ENCODE measurements at regions not wholly inside any gene's neighbourhood (a gene's known extent, or its start where the extent isn't known, plus 50 kb on each side); places are given as distances from the start of the nearest gene placed in this dataset.

DNA sequence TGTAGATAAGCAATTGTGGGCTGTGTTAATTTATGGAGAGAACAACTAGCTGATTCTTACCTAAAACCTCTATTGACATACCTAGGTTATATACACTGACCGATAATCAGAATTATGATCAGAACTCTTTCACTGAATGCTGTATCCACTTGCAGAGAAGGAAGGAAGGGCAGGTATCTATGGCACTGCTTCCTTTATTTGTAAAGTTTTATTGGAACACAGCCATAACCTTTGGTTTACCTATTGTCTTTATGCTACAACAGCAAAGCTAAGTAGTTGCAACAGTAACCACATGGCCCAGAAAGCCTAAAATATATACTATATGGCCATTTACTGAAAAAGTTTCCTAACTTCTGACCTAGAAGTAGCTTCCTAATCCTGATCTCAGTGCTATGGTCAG, 358.9 kb upstream of the ARID1B start:
- DNase-seq (ENCODE audit: low read depth in 2 of 2), result peak in 1 of 2 donors; percentile 10

DNA sequence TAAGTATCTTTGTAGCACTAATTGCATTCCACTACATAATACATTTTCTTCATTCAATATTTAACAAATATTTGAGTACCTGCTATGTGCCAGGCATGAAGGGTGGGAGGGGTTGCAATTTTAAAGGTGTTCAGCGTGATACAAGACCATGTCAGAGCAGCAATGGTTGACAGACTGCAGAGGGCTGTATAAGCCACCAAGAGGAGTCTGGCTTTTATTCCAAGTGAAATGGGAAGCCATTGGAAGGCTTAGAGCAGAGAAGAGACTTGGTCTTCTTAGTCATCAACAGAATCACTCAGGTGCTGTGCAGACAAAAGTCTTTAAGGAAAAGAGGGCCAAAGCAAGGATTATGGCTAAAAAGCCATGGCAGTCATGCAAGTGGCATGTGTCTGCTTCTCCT, 360.8 kb upstream of the ARID1B start:
- DNase-seq (ENCODE audit: low read depth in 2 of 2), result no peak

- DNase-seq (ENCODE audit: low read depth in 2 of 2), result peak in 1 of 2 donors; percentile 20
These were observed 364.0 kb upstream of the ARID1B start for GRCh38 chr6:156413154-156413553.

DNA sequence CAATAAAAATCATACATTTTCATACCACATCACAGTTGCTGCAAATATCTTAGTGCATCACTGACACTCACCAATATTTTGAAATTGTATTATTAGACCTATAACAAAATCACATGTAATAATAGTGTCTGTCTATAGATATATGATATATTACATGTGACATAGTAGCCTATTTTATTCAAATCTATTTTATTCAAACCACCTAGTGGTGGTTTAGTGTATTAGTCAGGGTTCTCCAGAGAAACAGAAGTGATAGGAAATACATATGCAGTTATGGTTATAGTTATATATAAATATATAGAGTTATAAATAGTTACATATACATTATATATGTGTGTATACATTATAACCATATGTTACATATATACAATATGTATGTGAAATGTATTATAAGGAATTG, 366.5 kb upstream of the ARID1B start:
- no peak for DNase-seq (ENCODE audit: low read depth in 2 of 2)

GRCh38 chr6:156408655-156409054, 368.5 kb upstream of the ARID1B start:
- no peak for DNase-seq (ENCODE audit: low read depth in 2 of 2)

- DNase-seq (ENCODE audit: low read depth in 2 of 2), result no peak
These were observed 369.8 kb upstream of the ARID1B start for GRCh38 chr6:156407334-156407733.

- no peak for DNase-seq (ENCODE audit: low read depth in 2 of 2)
These were observed 370.5 kb upstream of the ARID1B start for GRCh38 chr6:156406688-156407087.

DNA sequence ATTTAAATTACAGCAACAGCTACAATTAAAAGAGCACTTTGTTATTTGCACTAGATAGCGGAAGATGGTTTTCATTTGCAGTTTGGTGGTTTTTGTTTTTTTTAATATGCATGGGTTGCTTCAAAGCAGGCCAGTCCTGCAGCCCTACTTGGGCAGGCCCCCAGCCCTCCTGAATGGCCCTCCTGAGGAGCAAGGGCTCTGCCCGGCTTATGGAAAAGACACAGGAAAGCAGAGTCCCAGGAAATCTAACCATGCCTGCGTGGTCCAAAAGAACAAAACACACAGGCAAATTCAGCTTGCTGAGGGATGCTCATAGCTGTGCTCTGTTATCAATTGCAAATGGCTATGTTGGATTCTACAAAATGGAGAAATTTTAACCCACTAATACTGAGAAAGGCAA, 371.1 kb upstream of the ARID1B start:
- DNase-seq (ENCODE audit: low read depth in 2 of 2), result no peak

DNA sequence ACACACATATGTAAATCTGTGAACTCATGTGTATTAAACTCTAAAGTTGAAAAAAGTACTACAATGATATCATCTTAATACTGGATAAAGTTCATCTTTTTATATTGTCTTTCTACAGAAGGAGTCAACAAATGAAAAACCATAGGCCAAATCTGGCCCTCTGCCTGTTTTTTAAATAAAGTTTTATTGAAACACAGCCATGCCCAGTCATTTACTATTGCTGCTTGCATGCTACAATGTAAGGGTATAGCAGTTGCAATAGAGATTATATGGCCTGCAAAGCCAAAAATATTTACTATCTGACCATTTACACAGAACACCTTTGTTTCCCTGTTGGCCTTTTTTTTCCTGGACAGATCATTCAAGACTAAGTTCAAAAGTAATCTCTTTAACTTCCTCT, 374.6 kb upstream of the ARID1B start:
- no peak for DNase-seq (ENCODE audit: low read depth in 2 of 2)

GRCh38 chr6:156402227-156402626, 375.0 kb upstream of the ARID1B start:
- DNase-seq (ENCODE audit: low read depth in 2 of 2), result no peak

DNA sequence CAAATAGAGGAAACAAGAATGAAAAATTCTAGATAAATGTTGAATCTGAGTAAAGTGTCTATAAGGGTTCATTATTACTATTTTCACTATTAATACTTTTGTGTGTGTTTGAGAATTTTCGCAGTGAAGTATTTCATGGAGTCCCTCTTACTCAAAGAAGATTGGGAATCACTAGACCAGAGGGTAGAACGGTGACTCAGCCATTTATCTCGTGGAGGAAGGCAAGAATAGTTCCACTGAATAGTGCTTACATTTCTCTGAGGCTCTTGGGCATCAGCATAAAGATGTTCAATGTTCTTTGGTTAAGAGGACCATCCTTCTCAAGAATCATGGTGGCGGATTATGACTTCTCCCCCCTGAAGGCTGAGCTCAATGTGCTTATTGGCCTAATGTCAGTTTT, 376.7 kb upstream of the ARID1B start:
- DNase-seq (ENCODE audit: low read depth in 2 of 2), result no peak

DNA sequence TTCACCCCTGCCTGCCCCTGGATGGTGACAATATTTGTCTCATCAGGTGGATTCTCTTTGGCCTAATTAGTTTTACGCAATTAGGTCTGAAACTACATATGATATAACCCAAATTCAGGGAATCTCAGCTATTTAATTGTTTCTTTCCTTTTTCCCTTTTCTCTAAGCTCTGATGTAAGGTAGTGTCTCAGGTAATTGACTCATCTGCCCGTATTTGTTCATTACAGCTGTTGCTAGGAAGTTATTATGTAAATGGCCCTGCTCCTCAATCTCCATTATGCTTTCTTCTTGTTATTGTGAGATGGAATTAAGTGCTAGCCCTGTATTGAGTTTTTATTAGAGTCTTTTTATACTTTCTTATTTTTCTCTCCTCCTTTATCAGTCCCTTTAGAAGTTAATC, 378.2 kb upstream of the ARID1B start:
- no peak for DNase-seq (ENCODE audit: low read depth in 2 of 2)

GRCh38 chr6:156398371-156398770, 378.8 kb upstream of the ARID1B start:
- no peak for DNase-seq (ENCODE audit: low read depth in 2 of 2)

DNA sequence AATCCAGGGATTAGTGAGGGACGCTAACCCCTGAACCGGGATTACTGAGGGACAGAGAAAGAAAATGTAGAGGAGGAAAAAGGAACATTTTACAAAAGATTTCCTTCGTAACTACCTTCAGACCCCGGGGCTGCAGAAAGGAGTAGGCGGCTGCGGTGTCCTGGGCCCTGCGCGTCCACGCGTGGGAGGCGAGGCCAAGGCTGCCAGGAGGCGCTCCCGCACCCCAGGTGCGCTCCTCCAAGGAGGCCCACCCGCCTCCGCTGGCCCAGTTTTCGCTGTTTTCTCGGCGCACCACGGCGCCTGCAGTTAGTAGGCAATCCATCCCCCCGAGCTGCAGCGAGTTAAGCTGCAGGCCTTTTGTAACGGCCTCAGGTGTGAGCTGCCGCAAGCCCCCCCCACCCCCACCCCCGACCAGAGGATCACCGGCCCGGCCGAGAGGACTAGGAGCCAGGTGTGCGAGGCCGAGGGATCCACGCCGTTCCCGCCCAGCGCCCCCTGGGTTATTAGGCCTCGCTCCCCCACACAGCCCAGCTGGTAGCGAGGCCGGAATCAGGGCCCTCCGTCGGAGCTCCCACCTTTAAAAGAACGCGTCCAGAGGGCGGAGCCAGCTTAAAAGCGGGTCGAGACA, 380.3 kb upstream of the ARID1B start:
- DNase-seq (ENCODE audit: low read depth in 2 of 2), result no peak

GRCh38 chr6:156396068-156396771, 381.0 kb upstream of the ARID1B start:
- DNase-seq (ENCODE audit: low read depth in 2 of 2), result no peak

DNA sequence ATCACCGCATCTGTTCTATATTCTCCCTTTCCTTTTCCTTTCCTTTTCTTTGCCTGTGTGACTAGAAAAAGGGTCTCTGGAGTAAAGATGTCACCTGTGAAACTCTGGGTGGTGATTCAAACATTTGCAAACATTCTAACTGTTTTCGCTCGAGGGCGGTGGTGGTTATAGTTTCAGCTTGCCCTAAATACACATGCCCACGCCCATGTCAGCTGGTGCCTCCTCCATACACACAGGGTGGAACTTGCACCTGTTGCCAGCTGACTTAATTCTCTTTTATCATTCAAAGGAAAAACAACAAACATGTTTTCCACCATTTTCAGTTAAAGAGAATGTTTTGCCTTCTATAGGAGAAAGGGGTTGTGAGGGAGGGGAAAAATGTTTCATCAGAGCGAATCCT, 381.9 kb upstream of the ARID1B start:
- no peak for DNase-seq (ENCODE audit: low read depth in 2 of 2)

DNA sequence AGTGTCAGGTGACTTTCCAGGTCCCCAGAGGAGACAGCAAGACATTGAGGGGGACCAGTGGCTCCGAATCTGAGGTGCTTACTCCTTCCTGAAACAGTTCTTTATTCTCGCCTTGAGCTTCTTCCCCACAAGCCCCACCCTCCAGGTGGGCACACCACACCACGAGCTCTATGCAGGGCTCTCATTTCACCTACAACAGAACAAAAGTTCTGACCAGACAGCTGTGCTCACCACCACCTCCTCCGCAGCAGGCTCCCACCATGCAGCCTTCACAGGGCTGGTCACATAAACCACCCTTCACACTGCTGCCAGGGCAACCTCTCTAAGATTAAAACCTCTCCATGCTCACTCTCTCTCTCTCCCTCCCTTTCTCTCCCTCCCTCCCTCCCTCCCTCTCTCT, 384.5 kb upstream of the ARID1B start:
- no peak for DNase-seq (ENCODE audit: low read depth in 2 of 2)

GRCh38 chr6:156391977-156392376, 385.2 kb upstream of the ARID1B start:
- no peak for DNase-seq (ENCODE audit: low read depth in 2 of 2)

- no peak for DNase-seq (ENCODE audit: low read depth in 2 of 2)
These were observed 386.0 kb upstream of the ARID1B start for GRCh38 chr6:156391061-156391672.

GRCh38 chr6:156390621-156391020, 386.6 kb upstream of the ARID1B start:
- DNase-seq (ENCODE audit: low read depth in 2 of 2), result no peak

DNA sequence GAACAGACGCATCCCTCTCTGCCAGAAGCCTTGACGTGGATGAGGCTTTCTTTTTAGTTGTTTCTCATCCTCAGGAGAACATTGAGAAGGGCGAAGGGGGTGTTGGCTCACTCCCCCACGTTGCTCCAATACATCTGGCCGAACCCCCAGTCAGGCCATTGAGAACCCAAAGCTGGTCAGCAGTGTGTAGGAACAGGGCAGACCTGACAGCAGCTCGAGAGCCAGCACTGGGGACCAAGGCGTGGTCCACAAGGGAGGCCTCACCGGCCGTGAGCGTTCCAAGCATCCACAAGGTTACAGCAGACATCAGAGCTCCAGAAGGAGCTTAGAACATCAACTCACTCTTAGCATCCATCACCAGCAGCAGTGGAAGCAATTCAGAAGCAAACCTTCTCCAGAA, 387.9 kb upstream of the ARID1B start:
- DNase-seq (ENCODE audit: low read depth in 2 of 2), result no peak

- no peak for DNase-seq (ENCODE audit: low read depth in 2 of 2)
These were observed 389.7 kb upstream of the ARID1B start for GRCh38 chr6:156387472-156387871.

GRCh38 chr6:156383059-156383458, 394.1 kb upstream of the ARID1B start:
- DNase-seq (ENCODE audit: low read depth in 2 of 2), result no peak

Measured in lung microvascular endothelial cell (primary cell).